K562 (cell line): ENCODE measurements at regions not wholly inside any gene's neighbourhood (a gene's known extent, or its start where the extent isn't known, plus 50 kb on each side); places are given as distances from the start of the nearest gene placed in this dataset.

Experiments used
- ATAC-seq: fragments of 200-7000 bp; cut with Tn5 transposase; 3 replicates; pipeline ENCODE4 v1.9.1; 2020; ENCODE audit warnings: moderate library complexity
- BruUV-seq: library from RNA; stranded (reverse); fragments of 400-500 nt; replicated peaks from 2 replicates; lab custom pipeline; 2021; lab: Mats Ljungman, UMichigan
- CTCF ChIA-PET: fragments of 300-600 bp; formaldehyde crosslinking; extraction: SDS; loops from one replicate; lab custom pipeline; 2021; ENCODE audit warnings: low intra/inter-chr PET ratio; lab: Yijun Ruan, JAX
- POLR2A ChIA-PET: fragments of 300-600, 350-650 bp; sonication (Branson Sonifier 250); formaldehyde crosslinking; extraction: SDS; loops from one replicate; lab custom pipeline; 2021; ENCODE audit warnings: antibody characterized with exemption, inconsistent platforms; lab: Yijun Ruan, JAX
- DNase-seq, 4 experiments: peaks; one replicate each; pipeline versions ENCODE4 v3.0.0 to v3.0.0-alpha.2; 2011 to 2018; ENCODE audit warnings: low spot score in 3 of 4, mixed read lengths in 3 of 4; ENCODE audit errors: extremely low read depth in 1 of 4
- FAIRE-seq: peaks from 2 replicates; lab custom pipeline; 2011; peaks lifted over from hg19 to GRCh38; lab: Jason Lieb, UNC
- H2AFZ ChIP-seq: 2 replicates; pipeline ENCODE4 v1.6.0; 2011; ENCODE audit warnings: low read depth, low read length, control low read depth, inconsistent platforms
- H3K27ac ChIP-seq: fragments of 200-600 bp; 3 replicates; pipeline ENCODE4 v1.8.0; 2011; ENCODE audit warnings: low read depth, mild to moderate bottlenecking, control low read depth, inconsistent platforms, low read length, moderate library complexity, mixed read lengths; ENCODE audit errors: extremely low read depth
- H3K27me3 ChIP-seq, 2 experiments: fragments of 300-600 bp in 1 of 2; 2 replicates in 1 of 2; 3 replicates in 1 of 2; pipeline versions ENCODE4 v1.6.0 to v1.8.0; 2011; ENCODE audit warnings: inconsistent platforms in 2 of 2, low read length in 2 of 2, mild to moderate bottlenecking in 1 of 2, mixed read lengths in 1 of 2, moderate library complexity in 1 of 2; ENCODE audit not compliant: control insufficient read depth in 2 of 2, insufficient read depth in 2 of 2
- H3K36me3 ChIP-seq: fragments of 300-600 bp; 3 replicates; pipeline ENCODE4 v1.8.0; 2011; ENCODE audit warnings: mild to moderate bottlenecking, low read length, inconsistent platforms; ENCODE audit not compliant: control insufficient read depth, insufficient read depth
- H3K4me1 ChIP-seq, 2 experiments: fragments of 200-600 bp in 1 of 2; replicated peaks in 1 of 2; 2 replicates in 1 of 2; 3 replicates in 1 of 2; pipeline versions ENCODE4 v1.5.1 to v1.8.0; 2011; ENCODE audit warnings: inconsistent platforms in 2 of 2, low read length in 2 of 2, mild to moderate bottlenecking in 1 of 2, mixed read lengths in 1 of 2, moderate library complexity in 1 of 2; ENCODE audit not compliant: control insufficient read depth in 2 of 2, insufficient read depth in 2 of 2
- H3K4me2 ChIP-seq: 2 replicates; pipeline ENCODE4 v1.6.1; 2011; ENCODE audit warnings: low read length, control low read depth, inconsistent platforms, mixed read lengths; ENCODE audit not compliant: insufficient read depth
- H3K4me3 ChIP-seq: fragments of 200-600 bp; sonication (generic), shearing (Covaris generic); 2 replicates; pipeline ENCODE4 v1.5.1; 2016; ENCODE audit warnings: control low read depth, inconsistent platforms
- H3K79me2 ChIP-seq: fragments of 200-600 bp; 3 replicates; pipeline ENCODE4 v1.8.0; 2011; ENCODE audit warnings: low read length, inconsistent platforms; ENCODE audit not compliant: control insufficient read depth, insufficient read depth
- H3K9ac ChIP-seq, 2 experiments: 2 replicates each; pipeline versions ENCODE4 v1.6.0 to v1.6.1; 2011; ENCODE audit warnings: low read depth in 2 of 2, low read length in 2 of 2, control low read depth in 1 of 2, inconsistent platforms in 1 of 2, mild to moderate bottlenecking in 1 of 2, mixed read lengths in 1 of 2; ENCODE audit not compliant: insufficient read depth in 1 of 2
- H3K9me1 ChIP-seq: one replicate; pipeline ENCODE4 v1.6.0; 2011; ENCODE audit warnings: inconsistent platforms, mild to moderate bottlenecking, low read length, moderate library complexity; ENCODE audit not compliant: control insufficient read depth, insufficient read depth
- H3K9me3 ChIP-seq: replicated peaks from 2 replicates; pipeline ENCODE4 v1.5.1; 2011; ENCODE audit warnings: low read depth, low read length, inconsistent platforms; ENCODE audit not compliant: control insufficient read depth, insufficient read depth
- H4K20me1 ChIP-seq: replicated peaks from 2 replicates; pipeline ENCODE4 v1.6.1; 2011; ENCODE audit warnings: low read length, inconsistent platforms, mixed read lengths; ENCODE audit not compliant: control insufficient read depth, insufficient read depth
- HNRNPUL1 ChIP-seq: fragments of 200-400 bp; formaldehyde crosslinking; IDR thresholded peaks from 2 replicates; pipeline ENCODE4 v1.6.1; 2017; ENCODE audit warnings: low read length
- KDM4B ChIP-seq, 2 experiments: fragments of 450-650 bp in 1 of 2; sonication (generic) in 1 of 2; IDR thresholded peaks; 2 replicates each; pipeline ENCODE4 v1.6.1; 2016 to 2017; ENCODE audit warnings: borderline replicate concordance in 2 of 2, antibody characterized with exemption in 1 of 2, low read depth in 1 of 2, mild to moderate bottlenecking in 1 of 2
- ZBED1 ChIP-seq: IDR thresholded peaks from 2 replicates; pipeline ENCODE4 v1.6.1; 2014
- WGBS: fragments of 100-300 bp; shearing (Covaris generic); methylation state at CpG from one replicate; pipeline ENCODE4 v1.1.6; 2016; ENCODE audit warnings: low coverage, mixed read lengths; ENCODE audit not compliant: insufficient coverage; ENCODE audit errors: missing lambda C conversion rate; 5-methylcytosine and 5-hydroxymethylcytosine counted together
- in situ Hi-C: fragments of 300-500 bp; cut with MboI; formaldehyde crosslinking; loops from 4 replicates; pipeline ENCODE4 v1.15.0; 2018; ENCODE audit warnings: inconsistent platforms, mixed read lengths
- intact Hi-C: fragments of 100-400 bp; cut with micrococcal nuclease; formaldehyde crosslinking; loops from 2 replicates; pipeline ENCODE4 v1.14.2; 2022
- TF ChIP-seq, protein P1 (sequence below): IDR thresholded peaks from 3 replicates; pipeline ENCODE4 v1.6.1; 2011; ENCODE audit warnings: borderline replicate concordance, mild to moderate bottlenecking; ENCODE audit not compliant: insufficient read length, insufficient read depth
- TF ChIP-seq, protein P2 (sequence below): sonication (generic); formaldehyde crosslinking; IDR thresholded peaks from 2 replicates; pipeline ENCODE4 v1.8.0; 2023; ENCODE audit warnings: mild to moderate bottlenecking, missing genetic modification reagents

DNA sequence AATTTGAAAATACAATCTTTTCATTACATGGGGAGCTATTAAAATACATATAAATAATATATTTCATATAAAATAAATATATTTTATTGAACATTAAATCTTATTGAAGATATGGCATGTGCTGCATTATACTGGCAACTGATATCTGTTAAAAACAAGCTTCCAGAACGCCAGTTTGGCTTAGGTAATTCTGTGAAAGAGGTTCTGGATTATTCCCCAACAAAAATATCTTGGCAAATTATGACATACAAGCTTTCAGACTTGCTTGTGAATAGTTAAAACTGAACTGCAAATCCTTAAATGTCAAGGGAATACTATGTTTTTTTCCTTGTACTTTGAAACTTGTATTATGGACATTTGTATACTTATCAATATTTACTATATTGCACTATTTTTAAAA is 210.2 kb upstream of the LCORL start (continued):
- TF ChIP-seq, protein P1, sequence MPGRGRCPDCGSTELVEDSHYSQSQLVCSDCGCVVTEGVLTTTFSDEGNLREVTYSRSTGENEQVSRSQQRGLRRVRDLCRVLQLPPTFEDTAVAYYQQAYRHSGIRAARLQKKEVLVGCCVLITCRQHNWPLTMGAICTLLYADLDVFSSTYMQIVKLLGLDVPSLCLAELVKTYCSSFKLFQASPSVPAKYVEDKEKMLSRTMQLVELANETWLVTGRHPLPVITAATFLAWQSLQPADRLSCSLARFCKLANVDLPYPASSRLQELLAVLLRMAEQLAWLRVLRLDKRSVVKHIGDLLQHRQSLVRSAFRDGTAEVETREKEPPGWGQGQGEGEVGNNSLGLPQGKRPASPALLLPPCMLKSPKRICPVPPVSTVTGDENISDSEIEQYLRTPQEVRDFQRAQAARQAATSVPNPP, result no peak

DNA sequence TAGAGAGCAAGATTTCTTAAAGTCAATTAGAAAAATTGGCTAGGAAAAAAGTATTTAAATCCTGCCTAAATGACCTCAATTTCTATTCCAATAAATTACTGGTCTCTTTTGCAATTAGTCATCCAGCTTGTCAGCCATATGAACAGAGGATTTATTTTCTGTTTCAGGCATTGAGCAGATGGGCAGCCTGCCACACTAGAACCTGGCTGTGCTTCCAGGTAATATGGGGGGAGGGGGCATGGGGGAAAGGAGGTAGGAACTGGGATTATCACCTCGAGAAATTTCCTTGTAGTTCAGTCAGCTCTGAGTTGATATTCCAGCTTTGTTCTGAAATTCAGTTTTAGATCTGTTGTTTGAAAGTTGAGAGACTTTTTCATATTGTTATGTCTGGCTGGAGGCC is 206.3 kb upstream of the LCORL start:
- no peak overlapping the region for H3K27ac ChIP-seq
- TF ChIP-seq KDM4B (IDR thresholded peaks at IDR 0.05; ENCODE audit: borderline replicate concordance in 2 of 2, low read depth in 1 of 2) (no peak), ZBED1 (no peak), HNRNPUL1 (no peak)
- TF ChIP-seq, protein P2, sequence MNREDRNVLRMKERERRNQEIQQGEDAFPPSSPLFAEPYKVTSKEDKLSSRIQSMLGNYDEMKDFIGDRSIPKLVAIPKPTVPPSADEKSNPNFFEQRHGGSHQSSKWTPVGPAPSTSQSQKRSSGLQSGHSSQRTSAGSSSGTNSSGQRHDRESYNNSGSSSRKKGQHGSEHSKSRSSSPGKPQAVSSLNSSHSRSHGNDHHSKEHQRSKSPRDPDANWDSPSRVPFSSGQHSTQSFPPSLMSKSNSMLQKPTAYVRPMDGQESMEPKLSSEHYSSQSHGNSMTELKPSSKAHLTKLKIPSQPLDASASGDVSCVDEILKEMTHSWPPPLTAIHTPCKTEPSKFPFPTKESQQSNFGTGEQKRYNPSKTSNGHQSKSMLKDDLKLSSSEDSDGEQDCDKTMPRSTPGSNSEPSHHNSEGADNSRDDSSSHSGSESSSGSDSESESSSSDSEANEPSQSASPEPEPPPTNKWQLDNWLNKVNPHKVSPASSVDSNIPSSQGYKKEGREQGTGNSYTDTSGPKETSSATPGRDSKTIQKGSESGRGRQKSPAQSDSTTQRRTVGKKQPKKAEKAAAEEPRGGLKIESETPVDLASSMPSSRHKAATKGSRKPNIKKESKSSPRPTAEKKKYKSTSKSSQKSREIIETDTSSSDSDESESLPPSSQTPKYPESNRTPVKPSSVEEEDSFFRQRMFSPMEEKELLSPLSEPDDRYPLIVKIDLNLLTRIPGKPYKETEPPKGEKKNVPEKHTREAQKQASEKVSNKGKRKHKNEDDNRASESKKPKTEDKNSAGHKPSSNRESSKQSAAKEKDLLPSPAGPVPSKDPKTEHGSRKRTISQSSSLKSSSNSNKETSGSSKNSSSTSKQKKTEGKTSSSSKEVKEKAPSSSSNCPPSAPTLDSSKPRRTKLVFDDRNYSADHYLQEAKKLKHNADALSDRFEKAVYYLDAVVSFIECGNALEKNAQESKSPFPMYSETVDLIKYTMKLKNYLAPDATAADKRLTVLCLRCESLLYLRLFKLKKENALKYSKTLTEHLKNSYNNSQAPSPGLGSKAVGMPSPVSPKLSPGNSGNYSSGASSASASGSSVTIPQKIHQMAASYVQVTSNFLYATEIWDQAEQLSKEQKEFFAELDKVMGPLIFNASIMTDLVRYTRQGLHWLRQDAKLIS (CRISPR knock-in tag), result no peak
- TF ChIP-seq, all 486 proteins: peak for 0
- CTCF ChIA-PET, result no interaction called here
- H3K36me3 ChIP-seq, result no peaks in the 10 kb centered on the region
- H3K9me1 ChIP-seq, result no peaks in the 10 kb centered on the region
- no peak overlapping the region for H3K4me3 ChIP-seq
- BruUV-seq, result no TSS peak
- H3K9me3 ChIP-seq, result no peaks in the 10 kb centered on the region
- ATAC-seq (no peak), DNase-seq (no peak), FAIRE-seq (no peak)
- POLR2A ChIA-PET, result no interaction called here
- H4K20me1 ChIP-seq, result no peaks in the 10 kb centered on the region
- H3K27me3 ChIP-seq, result no peaks in the 10 kb centered on the region
- intact Hi-C loops (no loop called here), in situ Hi-C loops (no loop called here)
- H3K9ac ChIP-seq, result no peak overlapping the region
- WGBS, result 0% methylated on average over 1 of the region's 1 CpG
- no peak overlapping the region for H3K4me2 ChIP-seq
- no peak overlapping the region for H2AFZ ChIP-seq
- no peaks in the 10 kb centered on the region for H3K79me2 ChIP-seq
- H3K4me1 ChIP-seq, result no peaks in the 10 kb centered on the region
